A673 (cell line): ENCODE measurements at regions not wholly inside any gene's neighbourhood (a gene's known extent, or its start where the extent isn't known, plus 50 kb on each side); places are given as distances from the start of the nearest gene placed in this dataset.
A peak's percentile ranks its signal among the peaks of the same experiment; 100 is the strongest.

ENCODE experiments used
- BruUV-seq: library from RNA; stranded (reverse); fragments of 400-500 nt; replicated peaks from 2 replicates; lab custom pipeline; 2021; lab: Mats Ljungman, UMichigan
- CTCF ChIA-PET: fragments of 300-600 bp; sonication (Branson Sonifier 250); formaldehyde crosslinking; loops from one replicate; lab custom pipeline; 2022; ENCODE audit warnings: antibody characterized with exemption; lab: Charles Lee
- POLR2A ChIA-PET: fragments of 300-600 bp; sonication (Branson Sonifier 250); formaldehyde crosslinking; loops from one replicate; lab custom pipeline; 2022; ENCODE audit warnings: antibody characterized with exemption; ENCODE audit not compliant: low non-redundant PET; lab: Charles Lee
- DNase-seq: peaks from one replicate; pipeline ENCODE4 v3.0.0-alpha.2; 2015; ENCODE audit warnings: low spot score
- H3K27ac ChIP-seq: fragments of 200-600 bp; sonication (generic); 2 replicates; pipeline ENCODE4 v1.5.1; 2016; ENCODE audit warnings: mixed run types, low read depth, mild to moderate bottlenecking, mixed read lengths, antibody characterized with exemption, low read length; ENCODE audit not compliant: poor library complexity, severe bottlenecking
- H3K27me3 ChIP-seq: fragments of 200-600 bp; sonication (generic); replicated peaks from 2 replicates; pipeline ENCODE4 v1.6.1; 2017; ENCODE audit warnings: mixed run types, low read depth, mild to moderate bottlenecking, mixed read lengths, antibody characterized with exemption, low read length; ENCODE audit not compliant: insufficient read depth, poor library complexity
- H3K36me3 ChIP-seq: fragments of 200-600 bp; sonication (generic); 2 replicates; pipeline ENCODE4 v1.6.1; 2016; ENCODE audit warnings: mixed run types, mild to moderate bottlenecking, mixed read lengths, antibody characterized with exemption, low read length; ENCODE audit not compliant: insufficient read depth, poor library complexity, severe bottlenecking
- H3K4me1 ChIP-seq: fragments of 200-600 bp; sonication (generic); 2 replicates; pipeline ENCODE4 v1.6.1; 2017; ENCODE audit warnings: mixed run types, mild to moderate bottlenecking, mixed read lengths, antibody characterized with exemption, low read length; ENCODE audit not compliant: insufficient read depth, poor library complexity, severe bottlenecking
- H3K4me3 ChIP-seq: fragments of 200-600 bp; sonication (generic); 2 replicates; pipeline ENCODE4 v1.5.1; 2016; ENCODE audit warnings: low read depth, mixed run types, mild to moderate bottlenecking, mixed read lengths, low read length; ENCODE audit not compliant: poor library complexity, severe bottlenecking
- H3K9me3 ChIP-seq: fragments of 200-600 bp; sonication (generic); 2 replicates; pipeline ENCODE4 v1.6.1; 2016; ENCODE audit warnings: mixed run types, low read depth, mild to moderate bottlenecking, mixed read lengths, antibody characterized with exemption, low read length; ENCODE audit not compliant: poor library complexity, severe bottlenecking
- EZH2 ChIP-seq: fragments of 200-600 bp; sonication (generic); IDR thresholded peaks from 2 replicates; pipeline ENCODE4 v1.6.1; 2017; ENCODE audit warnings: borderline replicate concordance, low read depth, mild to moderate bottlenecking, mixed read lengths, antibody characterized with exemption, low read length; ENCODE audit not compliant: poor library complexity, severe bottlenecking
- intact Hi-C: fragments of 100-400 bp; cut with micrococcal nuclease; formaldehyde crosslinking; loops from one replicate; pipeline ENCODE4 v1.10.0; 2022; ENCODE audit not compliant: unreplicated experiment
- TF ChIP-seq, protein P1 (sequence below): fragments of 300-800, 200-600 bp; sonication (generic); conservative IDR thresholded peaks from 2 replicates; pipeline ENCODE4 v1.5.1; 2017; ENCODE audit warnings: low read depth, mild to moderate bottlenecking, antibody characterized with exemption, low read length, moderate library complexity, mixed read lengths

DNA sequence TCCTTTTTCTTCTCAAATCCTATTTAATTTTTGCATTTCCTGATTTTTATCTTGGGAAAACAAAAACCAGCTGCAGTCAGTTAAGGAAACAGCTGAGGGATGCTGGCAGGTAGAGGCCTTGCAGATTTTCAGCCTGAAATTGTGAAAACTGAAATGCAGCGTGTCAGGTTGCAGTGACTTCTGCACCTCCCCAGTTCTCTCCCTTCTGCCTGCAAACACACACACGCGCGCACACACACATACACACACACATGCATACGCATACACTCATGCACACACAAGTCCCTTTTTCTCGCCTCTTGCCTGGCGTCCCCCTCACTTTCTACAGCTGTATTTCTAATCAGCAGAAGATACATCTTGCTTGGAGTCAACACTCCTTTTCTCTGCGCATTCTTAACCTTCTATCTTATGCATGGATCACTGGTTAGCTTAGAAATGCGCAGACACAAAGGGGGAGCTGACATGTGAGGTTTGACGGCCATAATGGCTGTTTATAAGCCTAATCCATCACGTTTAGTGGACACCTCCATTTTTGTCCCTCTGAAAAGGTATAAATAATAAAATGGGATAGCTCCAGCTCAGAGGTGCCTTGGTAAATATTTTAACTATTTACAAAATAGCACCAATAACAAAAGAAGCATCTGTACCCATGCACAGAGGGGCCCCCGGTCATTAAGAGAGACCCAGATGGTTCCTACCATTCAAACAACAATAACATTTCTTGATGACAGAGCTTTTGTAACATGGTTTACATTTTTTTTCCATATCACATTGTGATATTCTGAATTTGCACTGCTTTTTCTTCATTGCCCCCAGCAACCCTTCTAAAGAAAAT, 392.1 kb upstream of the SALL1 start:
- ChIA-PET POLR2A (no interaction called here), CTCF (no interaction called here)
- BruUV-seq = no TSS peak
- no peak overlapping the region for H3K4me3 ChIP-seq
- no peak overlapping the region for H3K27ac ChIP-seq
- TF ChIP-seq, protein P1, sequence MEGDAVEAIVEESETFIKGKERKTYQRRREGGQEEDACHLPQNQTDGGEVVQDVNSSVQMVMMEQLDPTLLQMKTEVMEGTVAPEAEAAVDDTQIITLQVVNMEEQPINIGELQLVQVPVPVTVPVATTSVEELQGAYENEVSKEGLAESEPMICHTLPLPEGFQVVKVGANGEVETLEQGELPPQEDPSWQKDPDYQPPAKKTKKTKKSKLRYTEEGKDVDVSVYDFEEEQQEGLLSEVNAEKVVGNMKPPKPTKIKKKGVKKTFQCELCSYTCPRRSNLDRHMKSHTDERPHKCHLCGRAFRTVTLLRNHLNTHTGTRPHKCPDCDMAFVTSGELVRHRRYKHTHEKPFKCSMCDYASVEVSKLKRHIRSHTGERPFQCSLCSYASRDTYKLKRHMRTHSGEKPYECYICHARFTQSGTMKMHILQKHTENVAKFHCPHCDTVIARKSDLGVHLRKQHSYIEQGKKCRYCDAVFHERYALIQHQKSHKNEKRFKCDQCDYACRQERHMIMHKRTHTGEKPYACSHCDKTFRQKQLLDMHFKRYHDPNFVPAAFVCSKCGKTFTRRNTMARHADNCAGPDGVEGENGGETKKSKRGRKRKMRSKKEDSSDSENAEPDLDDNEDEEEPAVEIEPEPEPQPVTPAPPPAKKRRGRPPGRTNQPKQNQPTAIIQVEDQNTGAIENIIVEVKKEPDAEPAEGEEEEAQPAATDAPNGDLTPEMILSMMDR = no peak
- TF ChIP-seq EZH2 = no peak
- H3K36me3 ChIP-seq = no peaks in the 10 kb centered on the region
- intact Hi-C loops = no loop called here
- peak; percentile 47 for DNase-seq
- H3K9me3 ChIP-seq = no peaks in the 10 kb centered on the region
- peaks cover 36% of the 10 kb centered on the region for H3K4me1 ChIP-seq
- no peaks in the 10 kb centered on the region for H3K27me3 ChIP-seq

DNA sequence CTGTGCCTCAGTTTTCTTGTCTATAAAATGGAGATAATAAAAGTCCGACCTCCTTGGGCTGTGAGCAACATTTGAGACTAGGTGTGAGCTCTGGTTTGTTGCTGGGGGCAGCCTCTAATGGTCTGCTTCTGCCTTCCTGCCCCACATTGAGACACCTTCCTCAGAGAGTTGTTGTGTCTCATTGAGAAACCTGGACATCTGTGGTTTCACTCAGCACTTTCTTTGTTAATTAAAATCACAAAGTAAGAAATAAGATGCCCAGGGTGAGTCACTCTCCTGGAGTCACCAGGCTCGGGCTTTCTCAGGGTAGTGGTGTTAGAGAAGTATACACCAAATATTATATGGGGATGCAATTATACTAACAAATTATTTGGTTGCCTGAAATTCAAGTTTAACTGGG, 389.2 kb upstream of the SALL1 start:
- no peaks in the 10 kb centered on the region for H3K27me3 ChIP-seq
- H3K4me3 ChIP-seq = no peak overlapping the region
- H3K36me3 ChIP-seq = no peaks in the 10 kb centered on the region
- peak overlapping the region; percentile 79 for H3K27ac ChIP-seq
- no TSS peak for BruUV-seq
- H3K9me3 ChIP-seq = no peaks in the 10 kb centered on the region
- peak; percentile 32 for DNase-seq
- ChIA-PET CTCF (no interaction called here), POLR2A (no interaction called here)
- TF ChIP-seq, protein P1 = no peak
- no peak for TF ChIP-seq EZH2
- intact Hi-C loops = no loop called here
- H3K4me1 ChIP-seq = peaks cover 36% of the 10 kb centered on the region

DNA sequence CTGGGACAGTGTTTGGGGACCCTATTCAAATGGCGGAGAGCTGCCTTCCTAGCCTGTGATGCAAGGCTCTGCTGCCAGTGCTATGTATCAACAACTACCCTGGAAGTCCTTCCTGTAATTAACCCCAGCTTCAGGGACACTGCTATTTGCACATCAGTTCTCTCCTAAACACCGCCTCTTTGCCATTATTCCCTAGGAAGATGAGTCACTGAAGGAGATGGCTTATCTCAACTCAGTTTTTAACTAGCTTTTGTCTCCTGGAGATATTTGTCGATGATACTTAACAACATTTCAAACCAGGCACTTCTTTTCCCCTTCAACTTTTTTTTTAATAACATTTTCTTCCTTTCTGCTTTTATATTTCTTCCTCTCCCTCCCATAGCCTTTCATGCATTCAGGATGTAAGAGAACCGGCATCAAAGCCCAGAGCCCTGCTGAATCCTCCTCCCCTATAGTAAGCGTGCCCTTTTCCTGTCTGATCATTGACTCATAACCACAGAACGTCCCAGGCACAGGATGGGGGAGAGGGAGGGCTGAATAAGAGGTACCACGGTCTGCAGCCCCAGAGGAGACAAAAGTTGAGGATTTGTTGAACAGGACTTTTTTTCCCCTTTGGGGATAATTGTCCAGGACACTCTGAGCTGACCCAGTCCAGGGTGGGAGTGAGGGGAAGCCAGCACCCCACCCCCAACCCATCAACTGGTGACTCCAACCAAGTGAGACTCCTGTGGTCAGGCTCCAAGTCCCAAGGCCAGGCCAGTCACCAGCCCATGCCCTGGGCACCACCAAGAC, 387.8 kb upstream of the SALL1 start:
- H3K4me3 ChIP-seq = peak overlapping the region; percentile 1
- peaks cover 36% of the 10 kb centered on the region for H3K4me1 ChIP-seq
- H3K36me3 ChIP-seq = no peaks in the 10 kb centered on the region
- peak overlapping the region; percentile 79 for H3K27ac ChIP-seq
- TF ChIP-seq, protein P1 = no peak
- intact Hi-C loops = no loop called here
- no peaks in the 10 kb centered on the region for H3K9me3 ChIP-seq
- ChIA-PET POLR2A (interaction anchor here (0.6 kb wide), 1 partner anchor 35 kb away, joined by 4 read pairs; no protein-coding TSS in a partner anchor), CTCF (no interaction called here)
- BruUV-seq = no TSS peak
- peak; percentile 95 for DNase-seq
- H3K27me3 ChIP-seq = no peaks in the 10 kb centered on the region
